Cardiac fibroblast (primary cell): ENCODE measurements at regions not wholly inside any gene's neighbourhood (a gene's known extent, or its start where the extent isn't known, plus 50 kb on each side); places are given as distances from the start of the nearest gene placed in this dataset.

Source experiments
- DNase-seq, 2 donors: peaks; one replicate each; pipeline versions ENCODE4 v3.0.0 to v3.0.0-alpha.2; 2010; ENCODE audit warnings: low read depth in 2 of 2
- H3K4me3 ChIP-seq, 2 donors: replicated peaks in 1 of 2; 1 replicate in 1 of 2; 2 replicates in 1 of 2; pipeline ENCODE4 v1.5.1; 2011; ENCODE audit warnings: low read depth in 2 of 2, low read length in 2 of 2, mild to moderate bottlenecking in 2 of 2, moderate library complexity in 1 of 2
- TF ChIP-seq, protein P1 (sequence below): IDR thresholded peaks from one replicate; pipeline ENCODE4 v1.5.1; 2011; ENCODE audit warnings: low read depth, mild to moderate bottlenecking, low read length, inconsistent platforms

DNA sequence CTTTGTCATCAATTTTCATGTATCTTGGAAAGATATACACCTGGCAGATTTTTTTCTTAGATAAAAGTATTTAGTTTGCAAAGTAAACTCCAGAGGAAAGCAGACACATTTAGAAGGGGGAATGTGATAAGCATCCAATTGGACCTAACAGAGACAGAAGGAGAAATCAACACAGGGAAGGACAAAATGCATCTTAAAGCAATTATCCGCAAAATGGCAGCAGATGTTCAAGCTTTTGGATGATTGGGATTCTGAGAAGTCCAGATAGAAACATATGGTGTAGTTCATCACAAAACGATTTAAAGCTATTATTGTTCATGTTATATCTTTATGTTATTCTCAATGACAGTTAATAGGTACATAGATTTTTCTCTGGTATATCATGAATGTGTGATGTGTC, 1153.1 kb upstream of the B3GALT2 start:
- TF ChIP-seq, protein P1, sequence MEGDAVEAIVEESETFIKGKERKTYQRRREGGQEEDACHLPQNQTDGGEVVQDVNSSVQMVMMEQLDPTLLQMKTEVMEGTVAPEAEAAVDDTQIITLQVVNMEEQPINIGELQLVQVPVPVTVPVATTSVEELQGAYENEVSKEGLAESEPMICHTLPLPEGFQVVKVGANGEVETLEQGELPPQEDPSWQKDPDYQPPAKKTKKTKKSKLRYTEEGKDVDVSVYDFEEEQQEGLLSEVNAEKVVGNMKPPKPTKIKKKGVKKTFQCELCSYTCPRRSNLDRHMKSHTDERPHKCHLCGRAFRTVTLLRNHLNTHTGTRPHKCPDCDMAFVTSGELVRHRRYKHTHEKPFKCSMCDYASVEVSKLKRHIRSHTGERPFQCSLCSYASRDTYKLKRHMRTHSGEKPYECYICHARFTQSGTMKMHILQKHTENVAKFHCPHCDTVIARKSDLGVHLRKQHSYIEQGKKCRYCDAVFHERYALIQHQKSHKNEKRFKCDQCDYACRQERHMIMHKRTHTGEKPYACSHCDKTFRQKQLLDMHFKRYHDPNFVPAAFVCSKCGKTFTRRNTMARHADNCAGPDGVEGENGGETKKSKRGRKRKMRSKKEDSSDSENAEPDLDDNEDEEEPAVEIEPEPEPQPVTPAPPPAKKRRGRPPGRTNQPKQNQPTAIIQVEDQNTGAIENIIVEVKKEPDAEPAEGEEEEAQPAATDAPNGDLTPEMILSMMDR = no peak
- DNase-seq = no peak
- no peak overlapping the region for H3K4me3 ChIP-seq

DNA sequence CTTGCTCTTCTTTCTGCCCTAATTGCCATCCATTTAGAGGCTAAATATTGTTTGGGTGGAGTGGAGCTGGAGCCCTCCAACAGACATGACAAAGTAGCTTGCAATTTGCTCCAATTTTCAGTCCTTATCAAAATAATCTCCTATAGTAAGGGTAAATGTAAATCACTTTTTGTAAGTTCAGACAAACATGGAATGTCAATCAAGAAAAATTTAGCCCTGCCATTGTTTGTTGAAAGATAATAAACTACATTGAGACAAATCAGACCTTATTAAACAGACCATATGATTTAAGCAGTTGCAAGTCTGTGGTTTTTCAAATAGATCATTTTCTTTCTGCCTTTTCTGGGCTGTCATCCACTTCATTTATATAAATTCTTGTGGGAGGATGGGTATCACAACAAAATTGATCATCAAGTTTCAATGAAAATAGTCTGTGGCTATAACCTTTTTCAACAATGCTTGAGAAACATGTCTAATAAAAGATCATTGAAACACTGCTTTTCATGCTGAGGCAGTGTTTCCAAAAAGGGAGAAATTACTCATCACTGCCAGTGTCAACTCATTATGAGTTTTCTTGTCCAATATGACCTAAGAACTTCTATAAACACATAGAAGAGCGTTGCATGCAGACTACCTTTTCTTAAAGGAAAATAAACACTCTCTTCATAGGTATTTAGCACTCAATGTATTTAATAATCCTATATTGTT, 1152.0 kb upstream of the B3GALT2 start:
- no peak overlapping the region for H3K4me3 ChIP-seq
- TF ChIP-seq, protein P1 = no peak
- DNase-seq = no peak

DNA sequence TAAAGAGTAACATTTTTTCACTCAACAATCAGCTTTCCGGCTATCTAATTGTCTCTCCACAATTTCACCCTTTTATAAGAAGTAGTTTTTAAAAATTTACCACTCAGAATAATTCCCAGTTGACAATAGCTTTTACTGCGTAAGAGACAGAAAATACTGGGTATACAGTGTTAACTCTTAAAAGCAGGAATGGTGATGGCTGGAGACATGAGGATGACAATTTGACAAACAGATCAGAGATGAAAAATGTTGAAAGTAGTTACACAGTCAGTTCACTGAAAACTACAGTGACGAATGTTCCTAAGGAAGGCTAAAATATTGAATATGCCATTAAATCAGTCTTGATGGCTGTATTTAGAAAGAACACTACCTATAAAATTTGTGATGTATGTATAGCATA, 1146.8 kb upstream of the B3GALT2 start:
- TF ChIP-seq, protein P1 = no peak
- no peak for DNase-seq

DNA sequence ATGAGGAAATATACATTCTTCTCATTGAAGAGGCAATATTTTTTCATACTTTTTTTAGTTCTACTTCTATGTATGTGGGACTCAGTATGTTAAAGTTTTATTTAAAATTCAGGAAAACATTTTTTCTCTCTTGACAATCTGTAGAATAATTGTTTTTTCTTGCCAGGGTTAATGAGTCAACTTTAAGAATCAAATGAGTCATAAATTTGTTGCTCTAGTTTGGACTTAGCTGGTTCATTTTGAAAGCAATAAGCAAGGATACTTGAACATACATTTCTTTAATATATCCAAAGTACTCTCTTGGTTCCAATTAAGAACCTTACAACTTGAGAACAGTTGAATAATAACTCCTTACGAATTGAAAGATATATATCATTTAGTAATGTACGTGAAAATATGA, 1145.3 kb upstream of the B3GALT2 start:
- DNase-seq = no peak
- no peak overlapping the region for H3K4me3 ChIP-seq
- TF ChIP-seq, protein P1 = no peak

More for the DNA sequence above, 1146.8 kb upstream of the B3GALT2 start:
- no peak overlapping the region for H3K4me3 ChIP-seq

DNA sequence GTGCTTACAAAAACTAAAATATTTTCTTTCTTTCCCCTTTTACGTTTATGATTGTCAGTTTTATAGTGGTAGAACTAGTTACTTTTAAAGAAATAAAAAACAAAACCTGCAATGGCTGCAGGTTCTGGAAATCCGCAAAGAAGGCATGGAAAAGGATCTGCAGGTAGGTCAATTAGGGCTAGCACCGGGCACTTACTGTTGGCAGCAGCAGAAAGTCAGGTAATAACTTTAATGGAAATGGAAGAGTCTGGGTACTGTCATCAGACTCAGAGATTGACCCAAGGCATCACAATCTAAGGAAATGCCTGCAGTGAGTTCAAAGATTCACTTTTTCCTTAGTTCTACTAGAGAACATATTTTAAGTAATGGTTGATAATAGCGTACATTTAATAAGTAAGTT, 1136.3 kb upstream of the B3GALT2 start:
- no peak for DNase-seq
- no peak overlapping the region for H3K4me3 ChIP-seq
- TF ChIP-seq, protein P1 = no peak

DNA sequence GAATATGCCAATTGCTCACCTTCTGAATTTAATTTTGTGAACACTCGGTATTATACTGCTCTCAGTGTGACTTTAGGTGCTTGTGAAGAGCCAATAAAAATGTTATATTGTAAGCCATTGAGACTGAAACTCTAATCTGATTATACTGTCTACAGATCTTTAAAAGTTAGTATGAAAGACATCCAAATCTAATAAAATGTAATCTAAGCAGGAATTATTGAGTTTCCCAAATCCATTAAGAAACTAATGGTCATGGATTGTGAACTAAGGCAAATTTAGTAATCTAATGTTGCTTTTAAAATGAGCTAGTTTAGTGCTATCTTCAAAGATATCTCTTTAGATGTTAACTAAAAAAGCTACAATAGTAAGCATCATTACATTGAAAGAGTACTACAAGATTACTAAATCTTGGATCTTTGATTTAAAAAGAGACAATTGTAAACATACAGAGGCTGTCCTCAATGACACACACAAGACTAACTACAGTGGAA, 1132.4 kb upstream of the B3GALT2 start:
- TF ChIP-seq, protein P1 = no peak
- no peak for DNase-seq
- H3K4me3 ChIP-seq = no peak overlapping the region

DNA sequence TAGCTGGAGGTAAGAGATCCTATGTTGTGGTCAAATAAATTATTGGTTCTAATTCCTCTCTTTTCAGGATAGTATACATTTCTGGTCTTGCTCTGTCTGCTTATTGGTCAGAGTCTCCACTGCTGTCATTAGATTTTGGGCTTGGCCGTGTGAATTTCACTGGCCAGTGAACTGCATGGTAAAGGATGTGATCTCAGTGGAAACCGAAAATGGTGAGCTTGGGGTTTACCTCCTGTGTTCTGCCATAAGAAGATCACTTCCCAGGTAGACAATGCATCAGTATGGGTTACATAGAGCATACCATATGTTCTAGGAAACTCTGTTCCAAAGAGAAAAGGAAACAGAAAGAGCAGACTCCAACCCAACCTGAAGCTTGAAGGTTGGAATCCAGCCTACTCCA, 1123.3 kb upstream of the B3GALT2 start:
- TF ChIP-seq, protein P1 = no peak
- no peak overlapping the region for H3K4me3 ChIP-seq
- no peak for DNase-seq
